NT2/D1 (cell line): ENCODE measurements at regions not wholly inside any gene's neighbourhood (a gene's known extent, or its start where the extent isn't known, plus 50 kb on each side); places are given as distances from the start of the nearest gene placed in this dataset.

ENCODE experiments used
- DNase-seq: peaks from one replicate; pipeline ENCODE4 v3.0.0-alpha.2; 2011; ENCODE audit warnings: low read depth, low spot score
- H3K27me3 ChIP-seq: 2 replicates; pipeline ENCODE4 v1.6.0; 2011; ENCODE audit warnings: mild to moderate bottlenecking; ENCODE audit not compliant: insufficient read length, insufficient read depth
- H3K36me3 ChIP-seq: 2 replicates; pipeline ENCODE4 v1.6.1; 2011; ENCODE audit warnings: mild to moderate bottlenecking, low read length, mixed read lengths; ENCODE audit not compliant: insufficient read depth, insufficient read length
- H3K4me1 ChIP-seq: 2 replicates; pipeline ENCODE4 v1.5.1; 2011; ENCODE audit not compliant: insufficient read depth, insufficient read length
- H3K4me3 ChIP-seq: 2 replicates; pipeline ENCODE4 v1.5.1; 2011; ENCODE audit warnings: low read depth; ENCODE audit not compliant: insufficient read length
- H3K9ac ChIP-seq: 2 replicates; pipeline ENCODE4 v1.6.0; 2011; ENCODE audit warnings: low read depth; ENCODE audit not compliant: insufficient read length
- H3K9me3 ChIP-seq: 2 replicates; pipeline ENCODE4 v1.5.1; 2011; ENCODE audit warnings: mild to moderate bottlenecking, low read length; ENCODE audit not compliant: insufficient read depth
- SUZ12 ChIP-seq: IDR thresholded peaks from 2 replicates; pipeline ENCODE4 v1.6.1; 2011; ENCODE audit not compliant: insufficient read length, insufficient read depth; ENCODE audit errors: extremely low read depth
- YY1 ChIP-seq: IDR thresholded peaks from 2 replicates; pipeline ENCODE4 v1.6.1; 2011; ENCODE audit not compliant: insufficient read length, insufficient read depth
- ZNF274 ChIP-seq: IDR thresholded peaks from 2 replicates; pipeline ENCODE4 v1.6.1; 2011; ENCODE audit warnings: mild to moderate bottlenecking, low read depth, low read length

DNA sequence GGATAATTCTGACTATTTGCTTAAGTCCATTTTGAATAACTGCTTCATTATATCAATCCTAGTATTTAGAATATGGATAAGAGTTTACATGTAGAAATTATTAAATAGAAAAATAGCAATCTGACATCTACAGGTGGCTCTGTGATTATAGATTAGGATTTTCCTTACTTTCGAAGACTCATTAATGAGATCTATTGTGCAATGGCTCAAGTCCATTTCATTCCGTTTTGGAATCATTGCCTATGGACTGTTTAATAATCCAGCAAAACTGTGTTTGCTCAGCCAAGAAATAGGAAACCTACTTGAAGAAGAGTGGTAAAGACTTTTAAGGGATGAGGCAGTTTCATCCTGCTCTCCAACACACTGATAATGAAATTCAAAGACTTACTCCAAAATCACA, 67.8 kb upstream of the SSTR1 start:
- DNase-seq: no peak
- H3K9ac ChIP-seq: no peak overlapping the region
- no peaks in the 10 kb centered on the region for H3K4me1 ChIP-seq
- no peaks in the 10 kb centered on the region for H3K27me3 ChIP-seq
- TF ChIP-seq SUZ12 (no peak), YY1 (no peak)
- no peaks in the 10 kb centered on the region for H3K36me3 ChIP-seq
- H3K4me3 ChIP-seq: no peak overlapping the region
- H3K9me3 ChIP-seq: no peaks in the 10 kb centered on the region

DNA sequence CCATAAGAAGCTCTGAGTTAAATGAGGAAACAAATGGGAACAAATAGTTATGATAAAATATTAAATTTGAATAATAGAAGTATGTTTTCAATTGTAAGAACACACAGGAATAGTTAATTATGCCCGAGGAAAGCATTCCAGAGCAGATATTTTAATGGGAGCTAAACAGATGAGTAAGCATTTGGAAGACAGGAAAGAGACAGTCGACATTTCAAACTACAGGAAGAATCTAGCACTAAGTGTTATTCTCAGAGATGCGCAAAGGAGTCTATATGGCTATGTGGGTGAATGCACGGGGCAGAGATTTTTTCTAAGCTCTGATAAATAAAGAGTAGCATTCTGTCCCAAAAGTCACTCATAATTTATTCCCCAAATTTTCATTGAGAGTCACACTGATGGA, 64.5 kb upstream of the SSTR1 start:
- Histone ChIP-seq H3K9me3 (no peaks in the 10 kb centered on the region), H3K4me3 (no peak overlapping the region), H3K27me3 (no peaks in the 10 kb centered on the region), H3K9ac (no peak overlapping the region), H3K36me3 (no peaks in the 10 kb centered on the region), H3K4me1 (no peaks in the 10 kb centered on the region)
- no peak for DNase-seq
- no peak for TF ChIP-seq ZNF274
- TF ChIP-seq SUZ12: no peak
- no peak for TF ChIP-seq YY1

DNA sequence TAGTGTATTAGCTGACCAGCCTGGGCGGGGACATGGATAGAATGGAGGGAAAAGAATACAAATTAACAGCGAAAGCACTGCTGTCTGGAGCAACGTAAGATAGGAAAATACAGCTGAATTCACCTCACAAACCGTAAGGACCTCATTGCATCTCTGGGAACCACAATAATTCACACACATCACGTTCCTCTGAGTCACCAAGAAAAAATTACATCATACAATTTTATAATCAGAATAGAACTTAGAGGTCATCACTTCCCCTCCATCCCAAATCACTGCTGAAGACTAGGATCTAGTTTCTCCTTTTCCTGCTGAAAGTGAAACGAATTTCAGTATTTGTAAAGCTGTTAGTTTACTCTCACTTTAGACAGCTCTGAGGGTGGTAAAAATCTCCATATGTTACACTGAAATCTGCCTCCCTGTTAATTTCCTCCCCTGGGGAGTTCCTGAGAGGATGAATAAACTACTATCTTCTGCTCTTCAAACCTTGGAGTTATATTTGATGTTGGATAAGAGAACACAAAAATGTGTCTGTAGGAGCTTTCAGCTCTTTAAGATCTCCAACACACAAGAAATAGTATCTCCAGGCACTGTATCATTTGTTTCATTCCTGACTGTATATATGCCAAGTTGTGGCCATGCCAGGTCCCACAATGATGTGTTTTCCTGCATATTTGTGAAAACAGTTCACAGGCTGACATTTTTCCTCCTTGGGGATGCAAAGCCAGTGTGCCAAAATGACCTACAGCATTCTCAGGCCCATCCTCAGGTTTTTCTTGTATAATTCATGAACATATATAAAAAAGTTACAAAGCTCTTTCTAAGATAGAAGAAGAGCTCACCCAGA, 63.8 kb upstream of the SSTR1 start:
- H3K4me1 ChIP-seq: no peaks in the 10 kb centered on the region
- H3K9me3 ChIP-seq: no peaks in the 10 kb centered on the region
- no peaks in the 10 kb centered on the region for H3K36me3 ChIP-seq
- TF ChIP-seq SUZ12: no peak
- no peak overlapping the region for H3K4me3 ChIP-seq
- no peaks in the 10 kb centered on the region for H3K27me3 ChIP-seq
- peak; percentile 5 for DNase-seq
- no peak overlapping the region for H3K9ac ChIP-seq

DNA sequence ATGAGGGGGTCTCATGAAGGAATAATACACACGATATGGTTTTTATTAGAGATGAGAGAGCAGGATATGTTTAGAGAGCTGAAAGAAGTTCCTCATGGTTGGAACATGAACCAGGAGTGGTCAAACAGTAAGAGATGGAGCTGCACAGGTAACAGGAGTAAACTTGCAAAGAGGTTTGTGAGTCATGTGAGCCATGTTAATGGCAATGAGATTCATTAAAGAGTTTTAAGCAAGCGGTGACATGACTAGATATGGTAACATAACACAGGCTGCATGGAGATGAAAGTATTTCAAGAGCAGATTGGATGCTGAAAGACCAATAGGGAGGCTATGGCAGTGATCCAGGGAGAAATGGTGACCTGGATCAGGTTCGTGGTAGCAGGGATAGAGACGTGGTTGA, 62.6 kb upstream of the SSTR1 start:
- TF ChIP-seq YY1: no peak
- no peak for TF ChIP-seq ZNF274
- no peak for TF ChIP-seq SUZ12
- H3K4me1 ChIP-seq: no peaks in the 10 kb centered on the region
- no peak overlapping the region for H3K4me3 ChIP-seq
- H3K9ac ChIP-seq: no peak overlapping the region
- H3K9me3 ChIP-seq: no peaks in the 10 kb centered on the region
- H3K36me3 ChIP-seq: no peaks in the 10 kb centered on the region
- DNase-seq: no peak
- no peaks in the 10 kb centered on the region for H3K27me3 ChIP-seq

DNA sequence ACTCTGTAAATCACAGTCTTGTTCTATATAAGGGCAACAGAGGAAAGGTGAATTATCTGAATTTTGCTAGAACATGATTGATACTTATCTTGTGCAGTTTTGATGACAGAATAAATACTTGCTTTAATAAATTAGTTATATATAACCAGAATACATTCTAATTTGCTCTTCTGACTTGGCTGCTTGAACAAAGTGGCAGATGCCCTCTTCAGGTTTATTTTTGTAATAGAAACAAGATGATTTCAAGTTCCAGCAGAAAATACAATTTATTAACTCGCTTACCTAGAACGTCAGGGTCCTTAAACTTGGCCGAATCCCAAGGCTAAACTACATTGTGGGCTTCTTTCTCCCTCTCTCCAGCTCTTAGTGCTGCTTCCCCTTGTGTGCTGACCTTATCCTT, 57.6 kb upstream of the SSTR1 start:
- Histone ChIP-seq H3K9ac (no peak overlapping the region), H3K36me3 (no peaks in the 10 kb centered on the region)

More for the DNA sequence above, 57.6 kb upstream of the SSTR1 start:
- Histone ChIP-seq H3K4me3 (no peak overlapping the region), H3K27me3 (no peaks in the 10 kb centered on the region), H3K4me1 (no peaks in the 10 kb centered on the region), H3K9me3 (no peaks in the 10 kb centered on the region)
- DNase-seq: no peak
- TF ChIP-seq YY1: no peak
- no peak for TF ChIP-seq SUZ12
